ENCODE measurements at regions not wholly inside any gene's neighbourhood (a gene's known extent, or its start where the extent isn't known, plus 50 kb on each side); places are given as distances from the start of the nearest gene placed in this dataset.

GRCh38 chr15:36498401-36498800 lies 81.0 kb upstream of the CDIN1 start:
- Histone ChIP-seq H3K36me3 (ENCODE audit: control insufficient read depth, insufficient read depth, low read length) (no peaks in the 10 kb centered on the region), H3K9me3 (ENCODE audit: control insufficient read depth, low read length) (no peaks in the 10 kb centered on the region), H3K4me1 (ENCODE audit: control insufficient read depth, insufficient read depth, low read length, poor library complexity, severe bottlenecking) (no peaks in the 10 kb centered on the region), H3K27me3 (replicated peaks; ENCODE audit: control insufficient read depth, insufficient read depth, low read length, poor library complexity, severe bottlenecking) (no peaks in the 10 kb centered on the region), H3K4me3 (ENCODE audit: insufficient read depth, low read depth, low read length, poor library complexity, severe bottlenecking) (no peak overlapping the region), H3K27ac (ENCODE audit: insufficient read depth, low read length, poor library complexity, severe bottlenecking) (no peak overlapping the region)
- no peak for DNase-seq

- Histone ChIP-seq H3K4me3 (ENCODE audit: insufficient read depth, low read depth, low read length, poor library complexity, severe bottlenecking) (no peak overlapping the region), H3K27ac (ENCODE audit: insufficient read depth, low read length, poor library complexity, severe bottlenecking) (no peak overlapping the region), H3K27me3 (replicated peaks; ENCODE audit: control insufficient read depth, insufficient read depth, low read length, poor library complexity, severe bottlenecking) (no peaks in the 10 kb centered on the region), H3K9me3 (ENCODE audit: control insufficient read depth, low read length) (no peaks in the 10 kb centered on the region), H3K36me3 (ENCODE audit: control insufficient read depth, insufficient read depth, low read length) (no peaks in the 10 kb centered on the region), H3K4me1 (ENCODE audit: control insufficient read depth, insufficient read depth, low read length, poor library complexity, severe bottlenecking) (no peaks in the 10 kb centered on the region)
- no peak for DNase-seq
These were observed 80.5 kb upstream of the CDIN1 start for GRCh38 chr15:36498916-36499315.

GRCh38 chr15:36499412-36500389 lies 79.7 kb upstream of the CDIN1 start:
- no peaks in the 10 kb centered on the region for H3K27me3 ChIP-seq (replicated peaks; ENCODE audit: control insufficient read depth, insufficient read depth, low read length, poor library complexity, severe bottlenecking)

GRCh38 chr15:36501063-36501678 lies 78.3 kb upstream of the CDIN1 start:
- no peaks in the 10 kb centered on the region for H3K36me3 ChIP-seq (ENCODE audit: control insufficient read depth, insufficient read depth, low read length)
- no peaks in the 10 kb centered on the region for H3K4me1 ChIP-seq (ENCODE audit: control insufficient read depth, insufficient read depth, low read length, poor library complexity, severe bottlenecking)
- no peaks in the 10 kb centered on the region for H3K27me3 ChIP-seq (replicated peaks; ENCODE audit: control insufficient read depth, insufficient read depth, low read length, poor library complexity, severe bottlenecking)
- no peak overlapping the region for H3K4me3 ChIP-seq (ENCODE audit: insufficient read depth, low read depth, low read length, poor library complexity, severe bottlenecking)
- no peaks in the 10 kb centered on the region for H3K9me3 ChIP-seq (ENCODE audit: control insufficient read depth, low read length)
- H3K27ac ChIP-seq (ENCODE audit: insufficient read depth, low read length, poor library complexity, severe bottlenecking), result no peak overlapping the region
- no peak for DNase-seq

More at GRCh38 chr15:36499412-36500389, 79.7 kb upstream of the CDIN1 start:
- no peak overlapping the region for H3K27ac ChIP-seq (ENCODE audit: insufficient read depth, low read length, poor library complexity, severe bottlenecking)
- no peaks in the 10 kb centered on the region for H3K4me1 ChIP-seq (ENCODE audit: control insufficient read depth, insufficient read depth, low read length, poor library complexity, severe bottlenecking)
- DNase-seq, result no peak
- H3K36me3 ChIP-seq (ENCODE audit: control insufficient read depth, insufficient read depth, low read length), result no peaks in the 10 kb centered on the region
- no peak overlapping the region for H3K4me3 ChIP-seq (ENCODE audit: insufficient read depth, low read depth, low read length, poor library complexity, severe bottlenecking)
- no peaks in the 10 kb centered on the region for H3K9me3 ChIP-seq (ENCODE audit: control insufficient read depth, low read length)

GRCh38 chr15:36502509-36502908 lies 76.9 kb upstream of the CDIN1 start:
- H3K9me3 ChIP-seq (ENCODE audit: control insufficient read depth, low read length), result no peaks in the 10 kb centered on the region
- no peaks in the 10 kb centered on the region for H3K4me1 ChIP-seq (ENCODE audit: control insufficient read depth, insufficient read depth, low read length, poor library complexity, severe bottlenecking)
- no peaks in the 10 kb centered on the region for H3K27me3 ChIP-seq (replicated peaks; ENCODE audit: control insufficient read depth, insufficient read depth, low read length, poor library complexity, severe bottlenecking)
- H3K36me3 ChIP-seq (ENCODE audit: control insufficient read depth, insufficient read depth, low read length), result no peaks in the 10 kb centered on the region
- DNase-seq, result no peak
- H3K27ac ChIP-seq (ENCODE audit: insufficient read depth, low read length, poor library complexity, severe bottlenecking), result no peak overlapping the region
- no peak overlapping the region for H3K4me3 ChIP-seq (ENCODE audit: insufficient read depth, low read depth, low read length, poor library complexity, severe bottlenecking)

GRCh38 chr15:36506733-36507356 lies 72.6 kb upstream of the CDIN1 start:
- no peaks in the 10 kb centered on the region for H3K4me1 ChIP-seq (ENCODE audit: control insufficient read depth, insufficient read depth, low read length, poor library complexity, severe bottlenecking)
- no peak overlapping the region for H3K4me3 ChIP-seq (ENCODE audit: insufficient read depth, low read depth, low read length, poor library complexity, severe bottlenecking)
- no peaks in the 10 kb centered on the region for H3K27me3 ChIP-seq (replicated peaks; ENCODE audit: control insufficient read depth, insufficient read depth, low read length, poor library complexity, severe bottlenecking)
- no peak for DNase-seq
- H3K36me3 ChIP-seq (ENCODE audit: control insufficient read depth, insufficient read depth, low read length), result no peaks in the 10 kb centered on the region
- no peaks in the 10 kb centered on the region for H3K9me3 ChIP-seq (ENCODE audit: control insufficient read depth, low read length)
- no peak overlapping the region for H3K27ac ChIP-seq (ENCODE audit: insufficient read depth, low read length, poor library complexity, severe bottlenecking)

- no peak overlapping the region for H3K4me3 ChIP-seq (ENCODE audit: insufficient read depth, low read depth, low read length, poor library complexity, severe bottlenecking)
- H3K27ac ChIP-seq (ENCODE audit: insufficient read depth, low read length, poor library complexity, severe bottlenecking), result no peak overlapping the region
- no peak for DNase-seq
- no peaks in the 10 kb centered on the region for H3K9me3 ChIP-seq (ENCODE audit: control insufficient read depth, low read length)
- no peaks in the 10 kb centered on the region for H3K4me1 ChIP-seq (ENCODE audit: control insufficient read depth, insufficient read depth, low read length, poor library complexity, severe bottlenecking)
- no peaks in the 10 kb centered on the region for H3K27me3 ChIP-seq (replicated peaks; ENCODE audit: control insufficient read depth, insufficient read depth, low read length, poor library complexity, severe bottlenecking)
- H3K36me3 ChIP-seq (ENCODE audit: control insufficient read depth, insufficient read depth, low read length), result no peaks in the 10 kb centered on the region
These were observed 72.0 kb upstream of the CDIN1 start for GRCh38 chr15:36507458-36507857.

- Histone ChIP-seq H3K27ac (ENCODE audit: insufficient read depth, low read length, poor library complexity, severe bottlenecking) (no peak overlapping the region), H3K36me3 (ENCODE audit: control insufficient read depth, insufficient read depth, low read length) (no peaks in the 10 kb centered on the region), H3K9me3 (ENCODE audit: control insufficient read depth, low read length) (no peaks in the 10 kb centered on the region), H3K4me1 (ENCODE audit: control insufficient read depth, insufficient read depth, low read length, poor library complexity, severe bottlenecking) (no peaks in the 10 kb centered on the region), H3K4me3 (ENCODE audit: insufficient read depth, low read depth, low read length, poor library complexity, severe bottlenecking) (no peak overlapping the region), H3K27me3 (replicated peaks; ENCODE audit: control insufficient read depth, insufficient read depth, low read length, poor library complexity, severe bottlenecking) (no peaks in the 10 kb centered on the region)
- DNase-seq, result no peak
These were observed 67.8 kb upstream of the CDIN1 start for GRCh38 chr15:36511594-36511993.

GRCh38 chr15:36517758-36518157 lies 61.7 kb upstream of the CDIN1 start:
- Histone ChIP-seq H3K27me3 (replicated peaks; ENCODE audit: control insufficient read depth, insufficient read depth, low read length, poor library complexity, severe bottlenecking) (no peaks in the 10 kb centered on the region), H3K4me1 (ENCODE audit: control insufficient read depth, insufficient read depth, low read length, poor library complexity, severe bottlenecking) (no peaks in the 10 kb centered on the region), H3K4me3 (ENCODE audit: insufficient read depth, low read depth, low read length, poor library complexity, severe bottlenecking) (no peak overlapping the region), H3K36me3 (ENCODE audit: control insufficient read depth, insufficient read depth, low read length) (no peaks in the 10 kb centered on the region), H3K27ac (ENCODE audit: insufficient read depth, low read length, poor library complexity, severe bottlenecking) (no peak overlapping the region), H3K9me3 (ENCODE audit: control insufficient read depth, low read length) (no peaks in the 10 kb centered on the region)
- no peak for DNase-seq

- H3K36me3 ChIP-seq (ENCODE audit: control insufficient read depth, insufficient read depth, low read length), result no peaks in the 10 kb centered on the region
- H3K27ac ChIP-seq (ENCODE audit: insufficient read depth, low read length, poor library complexity, severe bottlenecking), result no peak overlapping the region
- no peaks in the 10 kb centered on the region for H3K9me3 ChIP-seq (ENCODE audit: control insufficient read depth, low read length)
- no peak for DNase-seq
- H3K27me3 ChIP-seq (replicated peaks; ENCODE audit: control insufficient read depth, insufficient read depth, low read length, poor library complexity, severe bottlenecking), result no peaks in the 10 kb centered on the region
- H3K4me3 ChIP-seq (ENCODE audit: insufficient read depth, low read depth, low read length, poor library complexity, severe bottlenecking), result no peak overlapping the region
- H3K4me1 ChIP-seq (ENCODE audit: control insufficient read depth, insufficient read depth, low read length, poor library complexity, severe bottlenecking), result no peaks in the 10 kb centered on the region
These were observed 60.4 kb upstream of the CDIN1 start for GRCh38 chr15:36519067-36519466.

All from effector memory CD4-positive, alpha-beta T cell (primary cell).